Kidney epithelial cell (primary cell): ENCODE measurements at regions not wholly inside any gene's neighbourhood (a gene's known extent, or its start where the extent isn't known, plus 50 kb on each side); places are given as distances from the start of the nearest gene placed in this dataset.

Source experiments
- DNase-seq: peaks from one replicate; pipeline ENCODE4 v3.0.0-alpha.2; 2010; ENCODE audit warnings: low read depth
- H3K27me3 ChIP-seq: 2 replicates; pipeline ENCODE4 v1.6.0; 2011; ENCODE audit warnings: low read length; ENCODE audit not compliant: control insufficient read depth, insufficient read depth
- H3K36me3 ChIP-seq: 2 replicates; pipeline ENCODE4 v1.5.1; 2011; ENCODE audit warnings: low read length; ENCODE audit not compliant: control insufficient read depth, insufficient read depth
- H3K4me3 ChIP-seq: 2 replicates; pipeline ENCODE4 v1.5.1; 2011; ENCODE audit warnings: low read depth, mild to moderate bottlenecking, control low read depth, low read length
- TF ChIP-seq, protein P1 (sequence below): IDR thresholded peaks from 2 replicates; pipeline ENCODE4 v1.5.1; 2011; ENCODE audit warnings: mild to moderate bottlenecking, moderate library complexity, low read length, control low read depth, inconsistent platforms; ENCODE audit not compliant: insufficient read depth, poor library complexity, severe bottlenecking

DNA sequence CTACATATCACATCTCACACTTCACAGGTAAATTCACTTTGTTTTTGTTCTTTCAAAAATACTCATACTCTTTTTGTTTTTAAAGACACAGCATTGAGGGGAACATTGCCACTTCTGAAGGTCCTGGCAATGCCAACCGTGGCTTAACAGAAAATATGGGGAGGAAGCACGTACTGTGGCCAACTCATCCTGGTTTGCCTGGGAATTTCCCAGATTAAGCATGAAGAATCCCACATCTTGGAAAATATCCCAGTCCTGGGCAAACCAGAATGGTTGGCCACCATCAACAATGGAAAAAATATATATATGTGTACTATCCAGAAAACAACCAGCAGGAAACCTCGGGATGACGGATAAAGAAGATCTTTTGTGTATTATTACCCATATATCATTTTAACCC is 1032.2 kb upstream of the SLC10A2 start:
- DNase-seq = no peak

DNA sequence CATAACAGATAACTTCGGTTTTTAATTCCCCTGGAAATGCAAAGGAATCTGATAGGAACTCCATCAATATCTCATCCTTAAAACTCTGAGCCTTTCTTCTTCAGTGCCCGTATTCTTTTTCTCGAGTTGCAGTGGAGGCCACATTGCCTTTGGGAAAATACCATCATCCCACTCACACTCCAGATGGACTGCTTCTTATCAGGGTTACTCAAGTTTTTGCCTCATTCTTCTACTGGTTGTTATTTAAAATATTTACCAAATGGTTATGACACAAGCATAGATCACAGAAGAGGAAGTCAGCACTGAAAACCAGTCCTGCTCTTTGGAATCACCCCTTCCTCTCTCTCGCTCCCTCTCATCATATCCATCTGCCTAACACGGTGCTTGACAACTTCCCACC is 1020.5 kb upstream of the SLC10A2 start:
- no peaks in the 10 kb centered on the region for H3K27me3 ChIP-seq
- no peak overlapping the region for H3K4me3 ChIP-seq
- no peak for DNase-seq
- H3K36me3 ChIP-seq = no peaks in the 10 kb centered on the region
- TF ChIP-seq, protein P1, sequence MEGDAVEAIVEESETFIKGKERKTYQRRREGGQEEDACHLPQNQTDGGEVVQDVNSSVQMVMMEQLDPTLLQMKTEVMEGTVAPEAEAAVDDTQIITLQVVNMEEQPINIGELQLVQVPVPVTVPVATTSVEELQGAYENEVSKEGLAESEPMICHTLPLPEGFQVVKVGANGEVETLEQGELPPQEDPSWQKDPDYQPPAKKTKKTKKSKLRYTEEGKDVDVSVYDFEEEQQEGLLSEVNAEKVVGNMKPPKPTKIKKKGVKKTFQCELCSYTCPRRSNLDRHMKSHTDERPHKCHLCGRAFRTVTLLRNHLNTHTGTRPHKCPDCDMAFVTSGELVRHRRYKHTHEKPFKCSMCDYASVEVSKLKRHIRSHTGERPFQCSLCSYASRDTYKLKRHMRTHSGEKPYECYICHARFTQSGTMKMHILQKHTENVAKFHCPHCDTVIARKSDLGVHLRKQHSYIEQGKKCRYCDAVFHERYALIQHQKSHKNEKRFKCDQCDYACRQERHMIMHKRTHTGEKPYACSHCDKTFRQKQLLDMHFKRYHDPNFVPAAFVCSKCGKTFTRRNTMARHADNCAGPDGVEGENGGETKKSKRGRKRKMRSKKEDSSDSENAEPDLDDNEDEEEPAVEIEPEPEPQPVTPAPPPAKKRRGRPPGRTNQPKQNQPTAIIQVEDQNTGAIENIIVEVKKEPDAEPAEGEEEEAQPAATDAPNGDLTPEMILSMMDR = no peak

More for the DNA sequence above, 1032.2 kb upstream of the SLC10A2 start:
- TF ChIP-seq, protein P1 = no peak
- Histone ChIP-seq H3K27me3 (no peaks in the 10 kb centered on the region), H3K4me3 (no peak overlapping the region), H3K36me3 (no peaks in the 10 kb centered on the region)

DNA sequence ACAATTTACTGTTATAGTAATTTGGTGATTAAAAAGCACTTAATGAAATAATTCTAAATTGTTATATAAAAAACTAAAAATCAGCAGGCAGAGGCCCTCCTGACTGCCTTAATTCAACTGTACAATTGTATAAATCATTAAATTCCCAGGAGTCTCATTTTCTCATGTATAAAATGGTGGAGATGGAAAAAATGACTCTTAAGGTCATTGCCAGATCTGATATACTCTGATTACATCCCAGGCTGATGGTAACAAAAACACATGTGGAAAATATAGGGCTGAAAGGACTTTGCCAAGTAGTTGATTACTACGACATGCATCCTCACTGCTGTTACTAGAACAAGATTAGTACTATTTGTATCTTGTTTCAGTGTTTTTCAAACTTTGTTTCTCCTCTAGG is 1020.0 kb upstream of the SLC10A2 start:
- no peaks in the 10 kb centered on the region for H3K36me3 ChIP-seq
- H3K27me3 ChIP-seq = no peaks in the 10 kb centered on the region
- H3K4me3 ChIP-seq = no peak overlapping the region
- DNase-seq = no peak
- TF ChIP-seq, protein P1 = no peak

DNA sequence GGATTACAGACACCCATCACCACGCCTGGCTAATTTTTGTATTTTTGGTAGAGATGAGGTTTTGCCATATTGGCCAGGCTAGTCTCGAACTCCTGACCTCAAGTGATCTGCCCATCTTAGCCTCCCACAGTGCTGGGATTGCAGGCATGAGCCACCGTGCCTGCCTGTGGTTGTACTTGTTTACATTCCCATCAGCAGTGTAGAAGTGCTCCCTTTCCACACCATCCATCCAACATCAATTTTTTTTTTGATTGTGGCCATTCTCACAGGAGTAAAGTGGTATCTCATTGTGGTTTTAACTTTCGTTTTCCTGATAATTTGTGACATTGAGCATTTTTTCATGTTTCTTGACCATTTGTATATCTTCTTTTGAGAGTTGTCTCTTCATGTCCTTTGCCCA is 1019.4 kb upstream of the SLC10A2 start:
- H3K4me3 ChIP-seq = no peak overlapping the region
- no peak for DNase-seq
- H3K36me3 ChIP-seq = no peaks in the 10 kb centered on the region
- no peaks in the 10 kb centered on the region for H3K27me3 ChIP-seq
- TF ChIP-seq, protein P1 = no peak

DNA sequence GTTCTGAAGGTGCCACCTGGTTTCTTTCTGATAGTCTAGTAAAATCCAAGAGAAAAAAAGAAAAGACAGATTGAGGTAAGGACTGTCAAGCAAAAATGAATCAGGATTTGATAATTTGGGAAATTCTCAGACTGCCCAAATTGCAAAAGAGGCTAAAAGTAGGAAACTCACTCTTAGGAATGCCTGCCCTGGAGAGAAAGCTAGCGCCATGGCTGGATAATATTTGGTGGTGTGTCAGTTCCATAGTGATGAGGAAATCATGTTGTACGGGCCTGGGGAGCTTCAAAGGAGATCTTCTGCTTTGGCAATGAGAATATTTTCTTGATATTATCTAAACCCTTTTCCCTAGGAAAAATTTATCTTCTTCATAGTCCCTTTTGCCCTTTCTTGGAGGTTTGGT is 1008.1 kb upstream of the SLC10A2 start:
- no peak for DNase-seq
- H3K36me3 ChIP-seq = no peaks in the 10 kb centered on the region
- no peaks in the 10 kb centered on the region for H3K27me3 ChIP-seq
- H3K4me3 ChIP-seq = no peak overlapping the region
- TF ChIP-seq, protein P1 = no peak

DNA sequence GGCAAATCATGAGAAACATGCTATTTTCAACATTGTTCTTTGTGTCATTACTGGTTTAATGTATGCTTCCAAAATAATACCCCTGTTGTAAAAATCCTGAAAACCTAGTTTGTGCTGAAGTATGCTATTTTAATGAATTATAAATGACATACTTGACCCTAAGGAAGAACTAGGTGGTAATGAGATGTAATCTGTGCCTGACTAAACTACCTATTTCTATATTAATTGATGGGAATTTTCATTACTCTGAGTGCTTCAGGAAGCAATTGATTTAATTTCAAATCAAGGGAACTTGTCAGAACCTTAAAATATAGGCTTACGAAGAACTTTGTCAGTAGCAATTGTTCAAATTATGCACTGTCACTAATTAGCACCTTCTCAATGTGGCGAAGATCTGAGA is 1005.6 kb upstream of the SLC10A2 start:
- TF ChIP-seq, protein P1 = no peak
- Histone ChIP-seq H3K36me3 (no peaks in the 10 kb centered on the region), H3K4me3 (no peak overlapping the region), H3K27me3 (no peaks in the 10 kb centered on the region)
- no peak for DNase-seq
